Cardiac fibroblast (primary cell): ENCODE measurements at regions not wholly inside any gene's neighbourhood (a gene's known extent, or its start where the extent isn't known, plus 50 kb on each side); places are given as distances from the start of the nearest gene placed in this dataset.

ENCODE experiments used
- DNase-seq, 2 donors: peaks; one replicate each; pipeline versions ENCODE4 v3.0.0 to v3.0.0-alpha.2; 2010; ENCODE audit warnings: low read depth in 2 of 2
- H3K4me3 ChIP-seq, 2 donors: replicated peaks in 1 of 2; 1 replicate in 1 of 2; 2 replicates in 1 of 2; pipeline ENCODE4 v1.5.1; 2011; ENCODE audit warnings: low read depth in 2 of 2, low read length in 2 of 2, mild to moderate bottlenecking in 2 of 2, moderate library complexity in 1 of 2
- TF ChIP-seq, protein P1 (sequence below): IDR thresholded peaks from one replicate; pipeline ENCODE4 v1.5.1; 2011; ENCODE audit warnings: low read depth, mild to moderate bottlenecking, low read length, inconsistent platforms

DNA sequence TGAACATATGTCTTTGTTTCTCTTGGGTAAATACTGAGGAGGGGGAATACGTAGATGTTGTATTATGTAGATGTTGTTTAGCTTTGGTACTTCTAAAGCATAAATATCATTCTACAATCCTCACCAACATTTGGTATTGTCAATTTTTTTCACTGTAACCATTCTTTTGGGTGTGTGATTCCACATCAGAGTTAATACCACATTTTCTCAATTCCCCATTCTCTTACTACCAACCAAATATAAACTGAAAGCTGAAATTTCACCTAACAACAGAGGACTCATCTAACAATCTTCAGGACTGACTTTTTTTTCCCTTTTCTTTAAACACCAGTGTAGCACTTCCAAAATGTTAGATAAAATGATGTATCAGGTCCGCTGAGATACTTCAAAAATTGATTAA is 120.7 kb upstream of the RIOK3 start:
- H3K4me3 ChIP-seq, result no peak overlapping the region
- no peak for DNase-seq
- TF ChIP-seq, protein P1, sequence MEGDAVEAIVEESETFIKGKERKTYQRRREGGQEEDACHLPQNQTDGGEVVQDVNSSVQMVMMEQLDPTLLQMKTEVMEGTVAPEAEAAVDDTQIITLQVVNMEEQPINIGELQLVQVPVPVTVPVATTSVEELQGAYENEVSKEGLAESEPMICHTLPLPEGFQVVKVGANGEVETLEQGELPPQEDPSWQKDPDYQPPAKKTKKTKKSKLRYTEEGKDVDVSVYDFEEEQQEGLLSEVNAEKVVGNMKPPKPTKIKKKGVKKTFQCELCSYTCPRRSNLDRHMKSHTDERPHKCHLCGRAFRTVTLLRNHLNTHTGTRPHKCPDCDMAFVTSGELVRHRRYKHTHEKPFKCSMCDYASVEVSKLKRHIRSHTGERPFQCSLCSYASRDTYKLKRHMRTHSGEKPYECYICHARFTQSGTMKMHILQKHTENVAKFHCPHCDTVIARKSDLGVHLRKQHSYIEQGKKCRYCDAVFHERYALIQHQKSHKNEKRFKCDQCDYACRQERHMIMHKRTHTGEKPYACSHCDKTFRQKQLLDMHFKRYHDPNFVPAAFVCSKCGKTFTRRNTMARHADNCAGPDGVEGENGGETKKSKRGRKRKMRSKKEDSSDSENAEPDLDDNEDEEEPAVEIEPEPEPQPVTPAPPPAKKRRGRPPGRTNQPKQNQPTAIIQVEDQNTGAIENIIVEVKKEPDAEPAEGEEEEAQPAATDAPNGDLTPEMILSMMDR, result no peak

DNA sequence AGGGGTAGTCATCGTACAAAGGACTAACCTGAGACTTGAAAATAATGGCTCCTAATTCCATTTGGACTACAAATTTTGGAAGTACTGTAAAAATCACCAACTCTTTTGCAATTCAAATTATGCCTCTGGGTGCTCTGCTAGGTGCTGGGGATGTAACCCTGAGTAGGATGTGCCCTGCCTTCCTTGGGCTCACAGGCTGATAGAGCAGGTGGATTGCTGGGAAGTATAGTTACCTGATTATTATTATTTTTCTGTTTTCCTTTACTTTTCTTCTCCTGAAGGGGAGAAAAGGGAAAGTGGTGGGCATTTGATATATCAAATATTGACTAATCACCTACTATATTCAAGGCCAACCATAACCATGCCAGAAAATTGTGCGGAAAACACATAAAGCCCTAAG is 119.3 kb upstream of the RIOK3 start:
- TF ChIP-seq, protein P1, result no peak
- no peak for DNase-seq
- H3K4me3 ChIP-seq, result no peak overlapping the region

DNA sequence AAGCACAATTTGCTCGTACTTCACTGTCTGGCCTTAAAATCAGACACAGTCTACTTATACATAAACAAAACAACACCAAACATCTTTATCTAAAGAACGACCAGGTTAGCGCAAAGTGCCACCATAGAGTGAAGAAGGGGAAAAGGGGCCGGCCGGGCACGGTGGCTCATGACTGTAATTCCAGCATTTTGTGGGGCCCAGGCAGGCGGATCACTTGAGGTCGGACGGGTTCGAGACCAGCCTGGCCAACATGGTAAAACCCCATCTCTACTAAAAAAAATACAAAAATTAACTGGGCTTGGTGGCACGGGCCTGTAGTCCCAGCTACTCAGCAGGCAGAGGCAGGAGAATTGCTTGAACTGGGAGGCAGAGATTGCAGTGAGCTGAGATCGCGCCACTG is 118.5 kb upstream of the RIOK3 start:
- DNase-seq, result no peak
- H3K4me3 ChIP-seq, result no peak overlapping the region
- TF ChIP-seq, protein P1, result no peak

DNA sequence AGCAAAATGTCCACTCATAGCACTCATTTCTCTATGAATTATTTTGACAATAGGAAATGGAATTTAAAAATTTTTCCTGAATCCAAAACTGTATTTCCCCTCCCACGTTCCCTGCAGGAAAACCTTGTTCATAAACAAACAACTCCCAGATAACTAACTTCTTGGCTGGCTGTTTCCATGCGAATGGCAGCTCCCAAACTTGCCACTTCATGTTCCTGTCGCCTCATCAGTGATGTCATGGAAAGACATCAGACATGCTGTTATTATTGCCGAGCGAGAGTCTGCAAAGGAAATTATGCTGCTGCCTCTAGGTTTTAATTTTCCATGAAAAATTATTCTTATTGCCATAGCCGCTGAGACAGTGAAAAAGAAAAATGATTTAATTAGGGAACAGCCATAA is 117.0 kb upstream of the RIOK3 start:
- TF ChIP-seq, protein P1, result no peak
- DNase-seq, result peak; percentile 33 to 69
- no peak overlapping the region for H3K4me3 ChIP-seq

DNA sequence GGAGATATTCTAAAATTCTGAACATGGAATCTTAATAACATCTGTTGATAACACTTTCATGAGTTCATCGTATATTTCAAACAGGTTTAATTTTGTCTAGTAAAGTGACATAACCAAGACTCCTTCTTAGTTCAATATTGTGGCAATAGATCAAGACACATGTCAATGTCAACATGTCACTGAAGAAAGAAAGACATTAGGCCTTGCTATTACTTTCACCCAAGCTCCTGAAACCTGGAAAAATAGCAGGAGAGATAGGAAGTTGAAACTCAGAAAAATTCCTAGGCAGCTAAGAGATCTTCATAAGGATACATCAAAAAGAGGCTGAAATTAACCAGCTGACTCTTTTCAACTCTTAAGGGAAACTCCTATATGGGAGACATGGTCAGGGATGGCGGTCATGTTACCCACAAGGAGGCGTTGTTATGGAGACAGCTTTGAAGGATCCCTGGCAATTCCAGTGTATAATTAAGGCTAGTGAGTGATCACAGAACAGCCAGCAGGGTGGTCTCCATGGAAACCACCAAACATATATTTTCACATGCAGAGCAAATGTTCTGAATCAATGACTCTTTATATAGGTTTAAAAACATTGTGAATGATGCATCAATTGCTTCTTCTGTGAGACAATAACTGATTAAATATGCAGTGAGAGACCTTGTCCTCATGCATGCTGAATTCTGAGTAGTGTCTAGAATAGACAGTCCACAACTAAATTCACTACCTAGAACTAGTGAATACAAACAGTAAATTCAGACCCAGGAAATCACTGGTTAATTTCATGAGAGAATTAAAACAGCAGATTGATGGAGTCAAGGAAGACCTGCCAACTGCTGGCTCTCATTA is 115.3 kb upstream of the RIOK3 start:
- H3K4me3 ChIP-seq, result no peak overlapping the region
- peak; percentile 17 to 51 for DNase-seq
- TF ChIP-seq, protein P1, result no peak

DNA sequence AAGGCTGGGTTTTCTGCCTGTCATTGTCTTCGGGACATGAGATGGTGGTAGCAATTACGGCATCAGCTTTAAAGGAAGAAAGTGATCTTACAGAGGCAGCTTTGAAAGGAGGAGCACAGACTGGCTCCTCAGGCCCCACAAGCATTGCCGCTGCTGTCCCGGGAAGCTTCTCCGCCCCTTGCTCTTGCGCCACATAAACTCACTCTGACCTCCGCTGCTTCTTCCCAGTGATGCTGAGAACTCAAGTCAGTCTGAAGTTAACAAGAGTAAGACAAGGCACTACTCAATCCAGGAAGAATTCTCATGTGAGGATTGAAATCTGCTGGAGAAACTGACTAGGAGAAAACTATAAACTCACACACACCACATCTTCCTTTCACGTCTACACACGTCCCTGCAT is 112.4 kb upstream of the RIOK3 start:
- peak; percentile 39 to 71 for DNase-seq
- TF ChIP-seq, protein P1, result no peak
- no peak overlapping the region for H3K4me3 ChIP-seq
